Stomach (tissue), 4 donors: ENCODE measurements at regions not wholly inside any gene's neighbourhood (a gene's known extent, or its start where the extent isn't known, plus 50 kb on each side); places are given as distances from the start of the nearest gene placed in this dataset.

Experiments used
- POLR2A ChIP-seq, 4 donors: fragments of 450-650 bp; IDR thresholded peaks; one replicate each; pipeline ENCODE4 v1.6.1; 2016; ENCODE audit warnings: antibody characterized with exemption in 4 of 4, control low read depth in 2 of 4, mild to moderate bottlenecking in 1 of 4, moderate library complexity in 1 of 4
- POLR2AphosphoS5 ChIP-seq, 3 donors: sonication (generic); formaldehyde crosslinking; IDR thresholded peaks; one replicate each; pipeline ENCODE4 v1.6.1; 2016; ENCODE audit warnings: antibody characterized with exemption in 3 of 3
- TF ChIP-seq, protein P1 (sequence below), 7 experiments: fragments of 450-650 bp in 4 of 7; fragments of 200-600 bp in 3 of 7; sonication (generic) in 3 of 7; IDR thresholded peaks; one replicate each; pipeline ENCODE4 v1.5.1; 2016 to 2019; ENCODE audit warnings: antibody characterized with exemption in 7 of 7, control low read depth in 2 of 7, mild to moderate bottlenecking in 1 of 7

DNA sequence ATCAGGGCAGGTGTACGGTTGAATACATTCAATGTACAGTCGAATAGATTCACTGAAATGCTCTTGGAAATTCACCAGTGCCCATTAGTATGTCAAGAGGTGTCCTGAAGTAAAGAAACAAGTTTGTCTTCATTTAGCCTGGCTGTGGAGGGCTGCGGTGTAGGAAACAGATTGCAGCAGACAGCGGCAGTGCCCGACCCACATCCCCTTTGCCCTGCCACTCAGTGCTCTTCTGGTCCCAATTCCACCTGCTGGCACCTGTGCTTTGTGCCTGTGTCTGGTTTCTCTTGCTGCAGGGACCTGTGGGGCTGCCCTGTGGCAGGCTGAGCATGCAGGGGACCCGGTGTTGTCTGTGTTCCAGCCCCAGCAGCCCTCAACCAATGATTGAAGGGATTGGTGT, 183.7 kb downstream of the RPS24 start:
- no peak for TF ChIP-seq POLR2AphosphoS5 (IDR thresholded peaks at IDR 0.05)
- TF ChIP-seq POLR2A (IDR thresholded peaks at IDR 0.05), result no peak
- TF ChIP-seq, protein P1, sequence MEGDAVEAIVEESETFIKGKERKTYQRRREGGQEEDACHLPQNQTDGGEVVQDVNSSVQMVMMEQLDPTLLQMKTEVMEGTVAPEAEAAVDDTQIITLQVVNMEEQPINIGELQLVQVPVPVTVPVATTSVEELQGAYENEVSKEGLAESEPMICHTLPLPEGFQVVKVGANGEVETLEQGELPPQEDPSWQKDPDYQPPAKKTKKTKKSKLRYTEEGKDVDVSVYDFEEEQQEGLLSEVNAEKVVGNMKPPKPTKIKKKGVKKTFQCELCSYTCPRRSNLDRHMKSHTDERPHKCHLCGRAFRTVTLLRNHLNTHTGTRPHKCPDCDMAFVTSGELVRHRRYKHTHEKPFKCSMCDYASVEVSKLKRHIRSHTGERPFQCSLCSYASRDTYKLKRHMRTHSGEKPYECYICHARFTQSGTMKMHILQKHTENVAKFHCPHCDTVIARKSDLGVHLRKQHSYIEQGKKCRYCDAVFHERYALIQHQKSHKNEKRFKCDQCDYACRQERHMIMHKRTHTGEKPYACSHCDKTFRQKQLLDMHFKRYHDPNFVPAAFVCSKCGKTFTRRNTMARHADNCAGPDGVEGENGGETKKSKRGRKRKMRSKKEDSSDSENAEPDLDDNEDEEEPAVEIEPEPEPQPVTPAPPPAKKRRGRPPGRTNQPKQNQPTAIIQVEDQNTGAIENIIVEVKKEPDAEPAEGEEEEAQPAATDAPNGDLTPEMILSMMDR (IDR thresholded peaks at IDR 0.05), result no peak
